ENCODE measurements at regions not wholly inside any gene's neighbourhood (a gene's known extent, or its start where the extent isn't known, plus 50 kb on each side); places are given as distances from the start of the nearest gene placed in this dataset.

GRCh38 chr7:42735081-42735480, 176.8 kb downstream of the C7orf25 start:
- H3K4me2 ChIP-seq (ENCODE audit: low read length), result no peak overlapping the region
- Mint-ChIP-seq H3K9me3 (ENCODE audit: unreplicated experiment) (peaks cover 2% of the 10 kb centered on the region), H3K27ac (ENCODE audit: unreplicated experiment) (peak overlapping the region; percentile 12), H3K36me3 (ENCODE audit: low read depth, unreplicated experiment) (no peaks in the 10 kb centered on the region), H3K4me3 (ENCODE audit: unreplicated experiment) (no peak overlapping the region), H3K27me3 (ENCODE audit: low read depth, unreplicated experiment) (peaks cover 2% of the 10 kb centered on the region), H3K4me1 (ENCODE audit: low read depth, unreplicated experiment) (peaks cover 7% of the 10 kb centered on the region)
- no peak overlapping the region for H2AFZ ChIP-seq (ENCODE audit: low read depth, low read length)
- no peaks in the 10 kb centered on the region for H3K36me3 ChIP-seq (ENCODE audit: insufficient read depth, low read length)
- no peaks in the 10 kb centered on the region for H4K20me1 ChIP-seq (ENCODE audit: insufficient read depth, low read length)
- FAIRE-seq (no peak), DNase-seq (ENCODE audit: low read depth) (no peak)
- H3K9ac ChIP-seq (ENCODE audit: low read length), result no peak overlapping the region
- H3K4me3 ChIP-seq (ENCODE audit: insufficient read depth, low read depth, low read length), result no peak overlapping the region
- no peaks in the 10 kb centered on the region for H3K79me2 ChIP-seq (ENCODE audit: insufficient read depth, low read length)
- no peaks in the 10 kb centered on the region for H3K27me3 ChIP-seq (ENCODE audit: insufficient read depth, low read length)
- TF ChIP-seq EZH2 (IDR thresholded peaks at IDR 0.05; ENCODE audit: insufficient read depth, low read length), result no peak
- TF ChIP-seq CTCF (IDR thresholded peaks at IDR 0.05; ENCODE audit: insufficient read depth, low read depth, low read length), result no peak
- no peaks in the 10 kb centered on the region for H3K9me3 ChIP-seq (ENCODE audit: insufficient read depth, low read depth, low read length)
- no peak overlapping the region for H3K27ac ChIP-seq (ENCODE audit: low read depth, low read length)
- H3K4me1 ChIP-seq (ENCODE audit: insufficient read depth, low read length), result peaks cover 10% of the 10 kb centered on the region

- Histone ChIP-seq H3K4me2 (ENCODE audit: low read length) (no peak overlapping the region), H3K4me3 (ENCODE audit: insufficient read depth, low read depth, low read length) (no peak overlapping the region), H3K4me1 (ENCODE audit: insufficient read depth, low read length) (peaks cover 10% of the 10 kb centered on the region), H3K27ac (ENCODE audit: low read depth, low read length) (no peak overlapping the region), H3K9ac (ENCODE audit: low read length) (no peak overlapping the region), H4K20me1 (ENCODE audit: insufficient read depth, low read length) (no peaks in the 10 kb centered on the region), H3K36me3 (ENCODE audit: insufficient read depth, low read length) (no peaks in the 10 kb centered on the region), H3K27me3 (ENCODE audit: insufficient read depth, low read length) (no peaks in the 10 kb centered on the region), H2AFZ (ENCODE audit: low read depth, low read length) (no peak overlapping the region), H3K9me3 (ENCODE audit: insufficient read depth, low read depth, low read length) (no peaks in the 10 kb centered on the region), H3K79me2 (ENCODE audit: insufficient read depth, low read length) (no peaks in the 10 kb centered on the region)
- no peak for TF ChIP-seq CTCF (IDR thresholded peaks at IDR 0.05; ENCODE audit: insufficient read depth, low read depth, low read length)
- TF ChIP-seq EZH2 (IDR thresholded peaks at IDR 0.05; ENCODE audit: insufficient read depth, low read length), result no peak
- DNase-seq (ENCODE audit: low read depth) (peak; percentile 53), FAIRE-seq (no peak)
- H3K36me3 Mint-ChIP-seq (ENCODE audit: low read depth, unreplicated experiment), result no peaks in the 10 kb centered on the region
- peaks cover 2% of the 10 kb centered on the region for H3K9me3 Mint-ChIP-seq (ENCODE audit: unreplicated experiment)
- no peak overlapping the region for H3K4me3 Mint-ChIP-seq (ENCODE audit: unreplicated experiment)
- peak overlapping the region; percentile 12 for H3K27ac Mint-ChIP-seq (ENCODE audit: unreplicated experiment)
- H3K27me3 Mint-ChIP-seq (ENCODE audit: low read depth, unreplicated experiment), result peaks cover 2% of the 10 kb centered on the region
- H3K4me1 Mint-ChIP-seq (ENCODE audit: low read depth, unreplicated experiment), result peaks cover 7% of the 10 kb centered on the region
These were observed 177.3 kb downstream of the C7orf25 start for GRCh38 chr7:42734568-42734967.

- Histone ChIP-seq H3K27ac (ENCODE audit: low read depth, low read length) (no peak overlapping the region), H2AFZ (ENCODE audit: low read depth, low read length) (no peak overlapping the region), H3K4me2 (ENCODE audit: low read length) (no peak overlapping the region), H4K20me1 (ENCODE audit: insufficient read depth, low read length) (no peaks in the 10 kb centered on the region), H3K9me3 (ENCODE audit: insufficient read depth, low read depth, low read length) (no peaks in the 10 kb centered on the region), H3K4me1 (ENCODE audit: insufficient read depth, low read length) (peaks cover 10% of the 10 kb centered on the region), H3K79me2 (ENCODE audit: insufficient read depth, low read length) (no peaks in the 10 kb centered on the region), H3K9ac (ENCODE audit: low read length) (no peak overlapping the region), H3K27me3 (ENCODE audit: insufficient read depth, low read length) (no peaks in the 10 kb centered on the region), H3K36me3 (ENCODE audit: insufficient read depth, low read length) (no peaks in the 10 kb centered on the region), H3K4me3 (ENCODE audit: insufficient read depth, low read depth, low read length) (no peak overlapping the region)
- Mint-ChIP-seq H3K27me3 (ENCODE audit: low read depth, unreplicated experiment) (peaks cover 2% of the 10 kb centered on the region), H3K9me3 (ENCODE audit: unreplicated experiment) (peaks cover 2% of the 10 kb centered on the region), H3K36me3 (ENCODE audit: low read depth, unreplicated experiment) (no peaks in the 10 kb centered on the region), H3K27ac (ENCODE audit: unreplicated experiment) (no peak overlapping the region), H3K4me1 (ENCODE audit: low read depth, unreplicated experiment) (peaks cover 7% of the 10 kb centered on the region), H3K4me3 (ENCODE audit: unreplicated experiment) (no peak overlapping the region)
- no peak for FAIRE-seq
- no peak for DNase-seq (ENCODE audit: low read depth)
- TF ChIP-seq EZH2 (IDR thresholded peaks at IDR 0.05; ENCODE audit: insufficient read depth, low read length) (no peak), CTCF (IDR thresholded peaks at IDR 0.05; ENCODE audit: insufficient read depth, low read depth, low read length) (no peak)
These were observed 178.8 kb downstream of the C7orf25 start for GRCh38 chr7:42733040-42733439.

Data from astrocyte (in vitro differentiated cells and primary cell).